GM20000 (cell line): ENCODE measurements at regions not wholly inside any gene's neighbourhood (a gene's known extent, or its start where the extent isn't known, plus 50 kb on each side); places are given as distances from the start of the nearest gene placed in this dataset.

Source experiments
- DNase-seq: peaks from one replicate; pipeline ENCODE4 v3.0.0; 2012; ENCODE audit warnings: low spot score
- CTCF ChIP-seq: IDR thresholded peaks from 2 replicates; pipeline ENCODE4 v1.5.1; 2012; ENCODE audit warnings: mild to moderate bottlenecking, control low read depth; ENCODE audit errors: extremely low read depth, missing control alignments

- TF ChIP-seq CTCF: no peak
- DNase-seq: no peak
Measured at GRCh38 chr3:28845006-28845324, 435.9 kb upstream of the RBMS3 start.

GRCh38 chr3:28846971-28847478 is 433.8 kb upstream of the RBMS3 start:
- TF ChIP-seq CTCF: no peak
- no peak for DNase-seq

GRCh38 chr3:28847736-28848135 is 433.1 kb upstream of the RBMS3 start:
- TF ChIP-seq CTCF: no peak
- DNase-seq: no peak

GRCh38 chr3:28850186-28850585 is 430.7 kb upstream of the RBMS3 start:
- DNase-seq: no peak
- no peak for TF ChIP-seq CTCF

- DNase-seq: no peak
- TF ChIP-seq CTCF: no peak
Measured at GRCh38 chr3:28853830-28854229, 427.0 kb upstream of the RBMS3 start.

GRCh38 chr3:28856796-28857195 is 424.1 kb upstream of the RBMS3 start:
- TF ChIP-seq CTCF: no peak
- DNase-seq: no peak

GRCh38 chr3:28859897-28860296 is 421.0 kb upstream of the RBMS3 start:
- TF ChIP-seq CTCF: no peak
- DNase-seq: no peak
